Left ventricle myocardium superior (tissue), 1 donor: ENCODE measurements at regions not wholly inside any gene's neighbourhood (a gene's known extent, or its start where the extent isn't known, plus 50 kb on each side); places are given as distances from the start of the nearest gene placed in this dataset.

Experiments used
- ATAC-seq: fragments of 200-7000 bp; cut with Tn5 transposase; one replicate; pipeline ENCODE4 v1.9.1; 2020; ENCODE audit warnings: mild to moderate bottlenecking, moderate library complexity
- DNase-seq: peaks from one replicate; pipeline ENCODE4 v3.0.0-alpha.2; 2020
- intact Hi-C: fragments of 100-400 bp; cut with micrococcal nuclease; formaldehyde crosslinking; loops from one replicate; pipeline ENCODE4 v1.11.0; 2022
- donor health status: DM: no; HTN: yes; CAD: no; lungs with severe emphysema.

- DNase-seq (no peak), ATAC-seq (no peak)
- intact Hi-C loops = no loop called here
These were observed 278.6 kb downstream of the SQOR start for GRCh38 chr15:45913451-45913850.

GRCh38 chr15:45914425-45914824 is 279.6 kb downstream of the SQOR start:
- ATAC-seq = no peak
- DNase-seq = no peak
- intact Hi-C loops = no loop called here

- peak; percentile 66 for ATAC-seq
- intact Hi-C loops = no loop called here
These were observed 284.0 kb downstream of the SQOR start for GRCh38 chr15:45918839-45919238.

GRCh38 chr15:45919806-45920205 is 285.0 kb downstream of the SQOR start:
- no peak for DNase-seq

More at GRCh38 chr15:45918839-45919238, 284.0 kb downstream of the SQOR start:
- DNase-seq = peak; percentile 26

GRCh38 chr15:45921376-45921775 is 286.5 kb downstream of the SQOR start:
- DNase-seq (no peak), ATAC-seq (peak; percentile 55)
- intact Hi-C loops = no loop called here

More at GRCh38 chr15:45919806-45920205, 285.0 kb downstream of the SQOR start:
- peak; percentile 26 for ATAC-seq
- intact Hi-C loops = no loop called here

- ATAC-seq (no peak), DNase-seq (no peak)
- intact Hi-C loops = no loop called here
These were observed 287.1 kb downstream of the SQOR start for GRCh38 chr15:45921978-45922377.

- ATAC-seq (no peak), DNase-seq (no peak)
- intact Hi-C loops = no loop called here
These were observed 306.5 kb downstream of the SQOR start for GRCh38 chr15:45941367-45941766.

GRCh38 chr15:45943240-45943639 is 308.4 kb downstream of the SQOR start:
- intact Hi-C loops = no loop called here
- DNase-seq = no peak
- no peak for ATAC-seq

- intact Hi-C loops = loop anchor here (2.0 kb wide), 1 partner anchor 35 kb away; no protein-coding TSS in a partner anchor
- no peak for ATAC-seq
These were observed 311.3 kb downstream of the SQOR start for GRCh38 chr15:45946111-45946510.

GRCh38 chr15:45948181-45948621 is 313.4 kb downstream of the SQOR start:
- no peak for DNase-seq
- intact Hi-C loops = no loop called here
- no peak for ATAC-seq

More at GRCh38 chr15:45946111-45946510, 311.3 kb downstream of the SQOR start:
- DNase-seq = no peak

- intact Hi-C loops = no loop called here
- DNase-seq = no peak
These were observed 324.1 kb downstream of the SQOR start for GRCh38 chr15:45958924-45959323.

GRCh38 chr15:45962733-45963132 is 327.9 kb downstream of the SQOR start:
- intact Hi-C loops = no loop called here
- ATAC-seq (no peak), DNase-seq (no peak)

More at GRCh38 chr15:45958924-45959323, 324.1 kb downstream of the SQOR start:
- no peak for ATAC-seq

- ATAC-seq = no peak
- intact Hi-C loops = no loop called here
- no peak for DNase-seq
These were observed 335.7 kb downstream of the SQOR start for GRCh38 chr15:45970542-45970941.

GRCh38 chr15:45980366-45980765 is 345.5 kb downstream of the SQOR start:
- intact Hi-C loops = no loop called here
- no peak for ATAC-seq

GRCh38 chr15:45981625-45982024 is 346.8 kb downstream of the SQOR start:
- no peak for DNase-seq
- intact Hi-C loops = no loop called here
- ATAC-seq = no peak

More at GRCh38 chr15:45980366-45980765, 345.5 kb downstream of the SQOR start:
- no peak for DNase-seq

- ATAC-seq (no peak), DNase-seq (no peak)
- intact Hi-C loops = no loop called here
These were observed 357.0 kb downstream of the SQOR start for GRCh38 chr15:45991863-45992262.

GRCh38 chr15:45993072-45993471 is 358.2 kb downstream of the SQOR start:
- DNase-seq (no peak), ATAC-seq (peak; percentile 20)
- intact Hi-C loops = no loop called here

GRCh38 chr15:45993508-45993907 is 358.7 kb downstream of the SQOR start:
- peak; percentile 54 for ATAC-seq
- no peak for DNase-seq
- intact Hi-C loops = no loop called here

- DNase-seq (no peak), ATAC-seq (no peak)
- intact Hi-C loops = no loop called here
These were observed 361.0 kb downstream of the SQOR start for GRCh38 chr15:45995800-45996199.

- no peak for ATAC-seq
- intact Hi-C loops = no loop called here
- no peak for DNase-seq
These were observed 379.7 kb downstream of the SQOR start for GRCh38 chr15:46014532-46014931.

- peak; percentile 79 for ATAC-seq
- intact Hi-C loops = no loop called here
- DNase-seq = no peak
These were observed 399.9 kb downstream of the SQOR start for GRCh38 chr15:46034755-46035154.

- intact Hi-C loops = no loop called here
- DNase-seq (no peak), ATAC-seq (peak; percentile 72)
These were observed 404.9 kb downstream of the SQOR start for GRCh38 chr15:46039703-46040102.
